ENCODE measurements at regions not wholly inside any gene's neighbourhood (a gene's known extent, or its start where the extent isn't known, plus 50 kb on each side); places are given as distances from the start of the nearest gene placed in this dataset.

GRCh38 chr5:175120412-175120811 is 323.6 kb downstream of the DRD1 start:
- DNase-seq: no peak
- Histone ChIP-seq H3K4me1 (ENCODE audit: control insufficient read depth in 1 of 2, insufficient read depth in 2 of 2, low read depth in 1 of 2, low read length in 1 of 2) (no peaks in the 10 kb centered on the region), H3K4me2 (no peak overlapping the region), H3K9me3 (no peaks in the 10 kb centered on the region), H3K9me2 (no peaks in the 10 kb centered on the region), H3K27me3 (ENCODE audit: insufficient read depth) (no peaks in the 10 kb centered on the region), H3K4me3 (ENCODE audit: low read depth in 2 of 2, low read length in 1 of 2) (no peak overlapping the region), H3K36me3 (replicated peaks in 1 of 2; ENCODE audit: control insufficient read depth in 1 of 2, insufficient read depth in 2 of 2, low read length in 1 of 2) (no peaks in the 10 kb centered on the region), H3K9ac (no peak overlapping the region), H3F3A (replicated peaks; ENCODE audit: insufficient read depth) (no peaks in the 10 kb centered on the region), H3K79me2 (ENCODE audit: insufficient read depth) (no peaks in the 10 kb centered on the region), H3K27ac (ENCODE audit: low read depth in 2 of 2, low read length in 1 of 2) (no peak overlapping the region), H2AFZ (ENCODE audit: low read depth) (no peak overlapping the region), H4K20me1 (ENCODE audit: insufficient read depth) (no peaks in the 10 kb centered on the region)
- WGBS (ENCODE audit: low lambda C conversion rate): 39% methylated on average over 2 of the region's 7 CpGs
- TF ChIP-seq TAF1 (IDR thresholded peaks at IDR 0.05; ENCODE audit: borderline replicate concordance, low read depth, low read length) (no peak), RXRA (IDR thresholded peaks at IDR 0.05; ENCODE audit: borderline replicate concordance, low read depth) (no peak)
- ChIA-PET POLR2A (no interaction called here), CTCF (no interaction called here)

DNA sequence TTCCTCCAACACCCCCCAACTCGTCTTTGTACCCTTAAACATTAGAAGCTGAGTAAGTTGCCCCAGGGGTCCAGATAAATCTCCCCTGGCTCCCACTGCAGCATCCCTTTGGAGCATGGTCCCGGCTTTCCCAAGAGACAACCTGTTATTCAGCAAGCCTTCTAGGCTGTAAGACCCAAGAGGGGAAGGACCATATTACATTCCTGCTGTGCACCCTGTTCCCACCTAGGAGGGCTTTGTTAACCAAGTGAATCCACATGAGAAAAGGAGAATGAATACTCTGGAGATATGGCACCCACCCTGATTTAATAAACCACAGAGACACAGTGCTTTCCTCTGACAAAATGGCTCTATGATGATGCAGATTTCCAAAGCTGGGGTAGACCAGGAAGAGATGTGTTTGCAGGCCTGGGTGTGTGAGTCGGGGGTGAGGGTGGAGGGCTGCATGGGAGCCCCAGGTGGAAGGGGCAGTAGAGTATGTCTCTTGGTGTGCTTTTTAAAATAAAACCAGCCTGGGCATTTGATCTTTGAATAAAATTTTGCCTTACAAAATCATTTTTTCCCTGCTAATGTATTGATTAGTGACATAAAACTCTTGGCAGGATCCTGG is 325.2 kb downstream of the DRD1 start:
- no peak for DNase-seq
- H3K79me2 ChIP-seq (ENCODE audit: insufficient read depth): no peaks in the 10 kb centered on the region
- no peaks in the 10 kb centered on the region for H3K27me3 ChIP-seq (ENCODE audit: insufficient read depth)
- CTCF ChIA-PET: interaction anchor here (0.6 kb wide), 1 partner anchor 80 kb away, joined by 3 read pairs; no protein-coding TSS in a partner anchor
- H3K4me2 ChIP-seq: no peak overlapping the region
- H3K27ac ChIP-seq (ENCODE audit: low read depth in 2 of 2, low read length in 1 of 2): no peak overlapping the region
- no peaks in the 10 kb centered on the region for H3K9me2 ChIP-seq
- no peak overlapping the region for H2AFZ ChIP-seq (ENCODE audit: low read depth)
- TF ChIP-seq JUND (IDR thresholded peaks at IDR 0.05) (no peak), RFX5 (IDR thresholded peaks at IDR 0.05; ENCODE audit: low read length) (no peak), CHD2 (IDR thresholded peaks at IDR 0.05; ENCODE audit: low read length, partially characterized antibody) (no peak), YY1 (IDR thresholded peaks at IDR 0.05; ENCODE audit: low read depth) (no peak), FOXJ3 (CRISPR knock-in tag; IDR thresholded peaks at IDR 0.05) (no peak), RAD21 (IDR thresholded peaks at IDR 0.05; ENCODE audit: low read length) (no peak), TCF12 (IDR thresholded peaks at IDR 0.05) (no peak), SMC3 (IDR thresholded peaks at IDR 0.05; ENCODE audit: low read depth, low read length) (no peak), PBX3 (IDR thresholded peaks at IDR 0.05) (no peak), TAF1 (IDR thresholded peaks at IDR 0.05; ENCODE audit: borderline replicate concordance, low read depth, low read length) (no peak), RXRA (IDR thresholded peaks at IDR 0.05; ENCODE audit: borderline replicate concordance, low read depth) (no peak), NFIC (IDR thresholded peaks at IDR 0.05; ENCODE audit: borderline replicate concordance) (no peak), TEAD4 (IDR thresholded peaks at IDR 0.05; ENCODE audit: borderline replicate concordance, insufficient read depth) (no peak)
- TF ChIP-seq, protein P1, sequence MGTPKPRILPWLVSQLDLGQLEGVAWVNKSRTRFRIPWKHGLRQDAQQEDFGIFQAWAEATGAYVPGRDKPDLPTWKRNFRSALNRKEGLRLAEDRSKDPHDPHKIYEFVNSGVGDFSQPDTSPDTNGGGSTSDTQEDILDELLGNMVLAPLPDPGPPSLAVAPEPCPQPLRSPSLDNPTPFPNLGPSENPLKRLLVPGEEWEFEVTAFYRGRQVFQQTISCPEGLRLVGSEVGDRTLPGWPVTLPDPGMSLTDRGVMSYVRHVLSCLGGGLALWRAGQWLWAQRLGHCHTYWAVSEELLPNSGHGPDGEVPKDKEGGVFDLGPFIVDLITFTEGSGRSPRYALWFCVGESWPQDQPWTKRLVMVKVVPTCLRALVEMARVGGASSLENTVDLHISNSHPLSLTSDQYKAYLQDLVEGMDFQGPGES (IDR thresholded peaks at IDR 0.05; ENCODE audit: low read depth, low read length): no peak
- POLR2A ChIA-PET: no interaction called here
- H3K9me3 ChIP-seq: no peaks in the 10 kb centered on the region
- no peaks in the 10 kb centered on the region for H4K20me1 ChIP-seq (ENCODE audit: insufficient read depth)
- WGBS (ENCODE audit: low lambda C conversion rate): 0% methylated on average over 3 of the region's 3 CpGs
- no peaks in the 10 kb centered on the region for H3K36me3 ChIP-seq (replicated peaks in 1 of 2; ENCODE audit: control insufficient read depth in 1 of 2, insufficient read depth in 2 of 2, low read length in 1 of 2)
- H3K4me1 ChIP-seq (ENCODE audit: control insufficient read depth in 1 of 2, insufficient read depth in 2 of 2, low read depth in 1 of 2, low read length in 1 of 2): no peaks in the 10 kb centered on the region
- no peak overlapping the region for H3K9ac ChIP-seq
- H3K4me3 ChIP-seq (ENCODE audit: low read depth in 2 of 2, low read length in 1 of 2): no peak overlapping the region
- no peaks in the 10 kb centered on the region for H3F3A ChIP-seq (replicated peaks; ENCODE audit: insufficient read depth)

Measured in SK-N-SH (cell line).